ENCODE measurements at regions not wholly inside any gene's neighbourhood (a gene's known extent, or its start where the extent isn't known, plus 50 kb on each side); places are given as distances from the start of the nearest gene placed in this dataset.
A peak's percentile ranks its signal among the peaks of the same experiment; 100 is the strongest.

- DNase-seq, result no peak
These were observed 213.4 kb upstream of the SEMA6D start for GRCh38 chr15:47503876-47504275.

GRCh38 chr15:47504624-47505256, 212.6 kb upstream of the SEMA6D start:
- DNase-seq, result peak; percentile 77

- DNase-seq, result no peak
These were observed 211.5 kb upstream of the SEMA6D start for GRCh38 chr15:47505712-47506328.

- peak; percentile 40 for DNase-seq
These were observed 210.8 kb upstream of the SEMA6D start for GRCh38 chr15:47506329-47507100.

GRCh38 chr15:47507221-47507985, 209.9 kb upstream of the SEMA6D start:
- DNase-seq, result no peak

GRCh38 chr15:47511261-47511660, 206.0 kb upstream of the SEMA6D start:
- DNase-seq, result no peak

GRCh38 chr15:47513471-47513870, 203.8 kb upstream of the SEMA6D start:
- no peak for DNase-seq

- DNase-seq, result no peak
These were observed 203.1 kb upstream of the SEMA6D start for GRCh38 chr15:47514200-47514652.

- DNase-seq, result peak; percentile 39
These were observed 200.7 kb upstream of the SEMA6D start for GRCh38 chr15:47516558-47516957.

- DNase-seq, result no peak
These were observed 200.3 kb upstream of the SEMA6D start for GRCh38 chr15:47516972-47517371.

GRCh38 chr15:47517737-47518136, 199.6 kb upstream of the SEMA6D start:
- peak; percentile 51 for DNase-seq

- DNase-seq, result peak; percentile 76
These were observed 193.4 kb upstream of the SEMA6D start for GRCh38 chr15:47523681-47524475.

GRCh38 chr15:47529241-47529640, 188.1 kb upstream of the SEMA6D start:
- DNase-seq, result no peak

- DNase-seq, result no peak
These were observed 182.6 kb upstream of the SEMA6D start for GRCh38 chr15:47534673-47535072.

GRCh38 chr15:47541562-47541961, 175.7 kb upstream of the SEMA6D start:
- DNase-seq, result no peak

- no peak for DNase-seq
These were observed 174.9 kb upstream of the SEMA6D start for GRCh38 chr15:47542312-47542989.

GRCh38 chr15:47548231-47548630, 169.1 kb upstream of the SEMA6D start:
- no peak for DNase-seq

- DNase-seq, result no peak
These were observed 168.3 kb upstream of the SEMA6D start for GRCh38 chr15:47548986-47549385.

- DNase-seq, result no peak
These were observed 166.2 kb upstream of the SEMA6D start for GRCh38 chr15:47551079-47551478.

- no peak for DNase-seq
These were observed 165.8 kb upstream of the SEMA6D start for GRCh38 chr15:47551546-47551945.

GRCh38 chr15:47552978-47553608, 164.2 kb upstream of the SEMA6D start:
- DNase-seq, result no peak

Measured in suppressor macrophage treated with lipopolysaccharide for 4 hours (primary cell).